GM23338 (cell line): ENCODE measurements at regions not wholly inside any gene's neighbourhood (a gene's known extent, or its start where the extent isn't known, plus 50 kb on each side); places are given as distances from the start of the nearest gene placed in this dataset.

Source experiments
- ATAC-seq: fragments of 200-7000 bp; cut with Tn5 transposase; 3 replicates; pipeline ENCODE4 v1.9.1; 2020
- DNase-seq: peaks from one replicate; pipeline ENCODE4 v3.0.0-alpha.2; 2015; ENCODE audit warnings: low spot score
- H2AFZ ChIP-seq: fragments of 200-600 bp; sonication (generic); 2 replicates; pipeline ENCODE4 v1.8.0; 2016; ENCODE audit warnings: antibody characterized with exemption, mild to moderate bottlenecking, moderate library complexity
- H3F3A ChIP-seq: fragments of 200-600 bp; sonication (generic); replicated peaks from 2 replicates; pipeline ENCODE4 v1.8.0; 2017; ENCODE audit warnings: antibody characterized with exemption, mixed run types, low read depth
- H3K27ac ChIP-seq: fragments of 200-600 bp; sonication (generic); 2 replicates; pipeline ENCODE4 v1.6.1; 2016; ENCODE audit warnings: low read depth
- H3K27me3 ChIP-seq: fragments of 200-600 bp; sonication (generic); 2 replicates; pipeline ENCODE4 v1.8.0; 2016; ENCODE audit warnings: mild to moderate bottlenecking, mixed run types, moderate library complexity; ENCODE audit not compliant: insufficient read depth
- H3K36me3 ChIP-seq: fragments of 200-600 bp; sonication (generic); 2 replicates; pipeline ENCODE4 v1.8.0; 2016; ENCODE audit warnings: mild to moderate bottlenecking; ENCODE audit not compliant: insufficient read depth
- H3K4me1 ChIP-seq: fragments of 200-600 bp; sonication (generic); 2 replicates; pipeline ENCODE4 v1.8.0; 2016; ENCODE audit warnings: mild to moderate bottlenecking, moderate library complexity; ENCODE audit not compliant: insufficient read depth
- H3K4me2 ChIP-seq: fragments of 200-600 bp; sonication (generic); 2 replicates; pipeline ENCODE4 v1.7.1; 2017; ENCODE audit warnings: mixed run types
- H3K4me3 ChIP-seq: fragments of 200-600 bp; sonication (generic); 2 replicates; pipeline ENCODE4 v1.6.1; 2016; ENCODE audit warnings: mixed run types
- H3K79me2 ChIP-seq: fragments of 200-600 bp; sonication (generic); replicated peaks from 2 replicates; pipeline ENCODE4 v1.8.0; 2017; ENCODE audit warnings: mild to moderate bottlenecking; ENCODE audit not compliant: insufficient read depth
- H3K9me2 ChIP-seq: fragments of 200-600 bp; sonication (generic); 2 replicates; pipeline ENCODE4 v1.8.0; 2017; ENCODE audit not compliant: insufficient read depth
- H4K20me1 ChIP-seq: fragments of 200-600 bp; sonication (generic); replicated peaks from 2 replicates; pipeline ENCODE4 v1.8.0; 2017; ENCODE audit warnings: mild to moderate bottlenecking; ENCODE audit not compliant: insufficient read depth
- H3K27ac Mint-ChIP-seq: 2 replicates; pipeline ENCODE4 v1.8.0; 2020; ENCODE audit warnings: inconsistent platforms, mild to moderate bottlenecking, moderate library complexity, mixed read lengths
- H3K27me3 Mint-ChIP-seq: 3 replicates; pipeline ENCODE4 v1.8.0; 2022; ENCODE audit warnings: low read depth, mild to moderate bottlenecking, moderate library complexity, mixed read lengths, inconsistent platforms; ENCODE audit not compliant: insufficient read depth, poor library complexity
- H3K36me3 Mint-ChIP-seq: 3 replicates; pipeline ENCODE4 v1.8.0; 2021; ENCODE audit warnings: low read depth, mild to moderate bottlenecking, inconsistent platforms, moderate library complexity, mixed read lengths
- H3K4me1 Mint-ChIP-seq: 3 replicates; pipeline ENCODE4 v1.8.0; 2020; ENCODE audit warnings: mild to moderate bottlenecking, inconsistent platforms, mixed read lengths
- H3K4me3 Mint-ChIP-seq: 3 replicates; pipeline ENCODE4 v1.8.0; 2021; ENCODE audit warnings: moderate library complexity, mild to moderate bottlenecking, inconsistent platforms, mixed read lengths
- H3K9me3 Mint-ChIP-seq: 3 replicates; pipeline ENCODE4 v1.8.0; 2020; ENCODE audit warnings: moderate library complexity, mild to moderate bottlenecking, inconsistent platforms, mixed read lengths
- CREB1 ChIP-seq: fragments of 250-450 bp; sonication (Bioruptor Pico); IDR thresholded peaks from 2 replicates; pipeline ENCODE4 v1.5.0; 2020; ENCODE audit warnings: low read depth, mild to moderate bottlenecking, moderate library complexity
- CTCF ChIP-seq, 2 experiments: fragments of 200-600 bp in 1 of 2; sonication (generic) in 1 of 2; conservative IDR thresholded peaks; 2 replicates each; pipeline versions ENCODE4 v1.5.1 to v1.6.1; 2016 to 2017; ENCODE audit warnings: antibody characterized with exemption in 2 of 2, low read depth in 2 of 2, mild to moderate bottlenecking in 2 of 2, moderate library complexity in 1 of 2
- EZH2 ChIP-seq: fragments of 200-600 bp; sonication (generic); IDR thresholded peaks from one replicate; pipeline ENCODE4 v1.8.0; 2017; ENCODE audit warnings: antibody characterized with exemption, mild to moderate bottlenecking, low read depth; ENCODE audit not compliant: unreplicated experiment
- EZH2phosphoT487 ChIP-seq: fragments of 200-600 bp; sonication (generic); IDR thresholded peaks from one replicate; pipeline ENCODE4 v1.8.1; 2018; ENCODE audit warnings: antibody characterized with exemption; ENCODE audit not compliant: unreplicated experiment
- NANOG ChIP-seq: IDR thresholded peaks from 2 replicates; pipeline ENCODE4 v1.6.1; 2016; ENCODE audit warnings: antibody characterized with exemption, borderline replicate concordance
- POLR2AphosphoS5 ChIP-seq: IDR thresholded peaks from 2 replicates; pipeline ENCODE4 v1.6.1; 2016; ENCODE audit warnings: antibody characterized with exemption, low read depth
- STAT1 ChIP-seq: IDR thresholded peaks from one replicate; pipeline ENCODE4 v1.6.1; 2016; ENCODE audit warnings: antibody characterized with exemption; ENCODE audit not compliant: unreplicated experiment

GRCh38 chr7:9557853-9558252, 1124.4 kb downstream of the NXPH1 start:
- Histone ChIP-seq H3K4me3 (no peak overlapping the region), H3K4me2 (no peak overlapping the region), H3K36me3 (no peaks in the 10 kb centered on the region), H2AFZ (no peak overlapping the region), H4K20me1 (no peaks in the 10 kb centered on the region), H3K27me3 (no peaks in the 10 kb centered on the region), H3K9me2 (no peaks in the 10 kb centered on the region), H3K79me2 (no peaks in the 10 kb centered on the region), H3K4me1 (no peaks in the 10 kb centered on the region), H3F3A (no peaks in the 10 kb centered on the region), H3K27ac (no peak overlapping the region)
- no peak overlapping the region for H3K27ac Mint-ChIP-seq
- H3K36me3 Mint-ChIP-seq: no peaks in the 10 kb centered on the region
- H3K4me1 Mint-ChIP-seq: no peaks in the 10 kb centered on the region
- DNase-seq: no peak
- no peaks in the 10 kb centered on the region for H3K9me3 Mint-ChIP-seq
- ATAC-seq: no peak
- TF ChIP-seq POLR2AphosphoS5 (no peak), EZH2 (no peak)
- no peaks in the 10 kb centered on the region for H3K27me3 Mint-ChIP-seq
- H3K4me3 Mint-ChIP-seq: no peak overlapping the region

- H3K4me1 Mint-ChIP-seq: no peaks in the 10 kb centered on the region
- H3K4me3 Mint-ChIP-seq: no peak overlapping the region
- no peaks in the 10 kb centered on the region for H4K20me1 ChIP-seq
- H3K27ac Mint-ChIP-seq: no peak overlapping the region
- no peak overlapping the region for H3K4me3 ChIP-seq
- no peaks in the 10 kb centered on the region for H3K36me3 ChIP-seq
- DNase-seq (no peak), ATAC-seq (no peak)
- peaks cover 3% of the 10 kb centered on the region; the same call in 2 of the 3 replicates for H3K9me3 Mint-ChIP-seq
- no peaks in the 10 kb centered on the region for H3K27me3 ChIP-seq
- no peak overlapping the region for H3K27ac ChIP-seq
- TF ChIP-seq NANOG (no peak), STAT1 (no peak), POLR2AphosphoS5 (no peak), CTCF (conservative IDR thresholded peaks at IDR 0.05; ENCODE audit: low read depth in 2 of 2) (no peak)
- H3K4me1 ChIP-seq: peaks cover 6% of the 10 kb centered on the region
- no peak overlapping the region for H2AFZ ChIP-seq
- H3K4me2 ChIP-seq: no peak overlapping the region
- H3K9me2 ChIP-seq: no peaks in the 10 kb centered on the region
- no peaks in the 10 kb centered on the region for H3K36me3 Mint-ChIP-seq
- H3F3A ChIP-seq: no peaks in the 10 kb centered on the region
- H3K27me3 Mint-ChIP-seq: peaks cover under 1% of the 10 kb centered on the region
- no peaks in the 10 kb centered on the region for H3K79me2 ChIP-seq
These were observed 1142.3 kb downstream of the NXPH1 start for GRCh38 chr7:9575716-9576115.

- Histone ChIP-seq H3K4me2 (no peak overlapping the region), H3F3A (no peaks in the 10 kb centered on the region), H3K27me3 (no peaks in the 10 kb centered on the region), H3K36me3 (no peaks in the 10 kb centered on the region), H3K9me2 (no peaks in the 10 kb centered on the region), H4K20me1 (no peaks in the 10 kb centered on the region), H3K27ac (no peak overlapping the region), H3K79me2 (no peaks in the 10 kb centered on the region), H3K4me1 (peaks cover 6% of the 10 kb centered on the region), H3K4me3 (no peak overlapping the region), H2AFZ (no peak overlapping the region)
- no peak overlapping the region for H3K4me3 Mint-ChIP-seq
- peaks cover 3% of the 10 kb centered on the region; the same call in 2 of the 3 replicates for H3K4me1 Mint-ChIP-seq
- H3K9me3 Mint-ChIP-seq: no peaks in the 10 kb centered on the region
- ATAC-seq (no peak), DNase-seq (no peak)
- H3K27me3 Mint-ChIP-seq: peaks cover 1% of the 10 kb centered on the region
- H3K27ac Mint-ChIP-seq: no peak overlapping the region
- no peaks in the 10 kb centered on the region for H3K36me3 Mint-ChIP-seq
- TF ChIP-seq CREB1 (CRISPR knock-in tag) (no peak), EZH2 (no peak), NANOG (no peak), EZH2phosphoT487 (no peak)
These were observed 1149.4 kb downstream of the NXPH1 start for GRCh38 chr7:9582824-9583223.
